ENCODE measurements at regions not wholly inside any gene's neighbourhood (a gene's known extent, or its start where the extent isn't known, plus 50 kb on each side); places are given as distances from the start of the nearest gene placed in this dataset.

GRCh38 chr12:58463051-58463450 lies 457.3 kb downstream of the LRIG3 start:
- WGBS (ENCODE audit: insufficient coverage) = 95% methylated on average over 2 of the region's 3 CpGs
- peaks cover 5% of the 10 kb centered on the region for H3K27me3 Mint-ChIP-seq

DNA sequence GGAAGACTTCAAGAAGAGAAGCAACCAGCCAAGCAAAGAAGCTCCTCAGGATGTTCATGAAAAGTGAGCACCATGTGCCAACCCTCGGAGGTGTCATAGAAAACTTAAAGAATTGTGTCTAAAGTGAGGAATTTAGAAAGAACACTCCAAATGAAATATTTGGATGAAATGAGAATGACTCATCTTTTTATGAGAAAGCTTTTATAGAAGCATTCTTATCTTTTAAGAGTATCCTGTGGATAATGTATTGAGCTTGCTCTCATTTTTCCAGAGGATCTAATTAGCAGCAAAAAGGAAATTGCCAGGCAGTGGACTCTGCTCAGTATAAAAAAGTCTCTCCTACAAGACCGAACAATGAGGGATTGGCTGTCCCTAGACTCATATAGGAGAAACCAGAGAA lies 454.9 kb downstream of the LRIG3 start:
- H3K27me3 Mint-ChIP-seq = no peaks in the 10 kb centered on the region
- Histone ChIP-seq H3K4me2 (replicated peaks; ENCODE audit: low read depth, low read length, poor library complexity, severe bottlenecking) (no peak overlapping the region), H3K27ac (ENCODE audit: low read length in 2 of 2) (no peak overlapping the region), H3K9me3 (ENCODE audit: control extremely low read depth in 1 of 3, control insufficient read depth in 2 of 3, insufficient read depth in 1 of 3, low read length in 2 of 3) (peaks cover 0 to 9% (median 0%) of the 10 kb centered on the region in 3 donors), H3K4me1 (ENCODE audit: control insufficient read depth in 2 of 2, insufficient read depth in 2 of 2, low read length in 2 of 2) (no peaks in the 10 kb centered on the region), H4K20me1 (ENCODE audit: control insufficient read depth, insufficient read depth, low read length, poor library complexity, severe bottlenecking) (no peaks in the 10 kb centered on the region), H2AFZ (ENCODE audit: insufficient read depth, low read depth, low read length, poor library complexity, severe bottlenecking) (no peak overlapping the region), H3K4me3 (ENCODE audit: control extremely low read depth in 1 of 5, extremely low read depth in 1 of 5, insufficient read depth in 1 of 5, low read depth in 2 of 5, low read length in 4 of 5) (no peak overlapping the region), H3K9ac (ENCODE audit: low read length) (no peak overlapping the region), H3K36me3 (replicated peaks in 1 of 2; ENCODE audit: control extremely low read depth in 1 of 2, control insufficient read depth in 1 of 2, extremely low read depth in 1 of 2, insufficient read depth in 2 of 2, low read length in 1 of 2) (no peaks in the 10 kb centered on the region), H3K79me2 (ENCODE audit: control insufficient read depth, insufficient read depth, low read length) (no peaks in the 10 kb centered on the region), H3K27me3 (replicated peaks in 1 of 4; ENCODE audit: control extremely low read depth in 1 of 4, control insufficient read depth in 3 of 4, insufficient read depth in 4 of 4, low read length in 3 of 4) (no peaks in the 10 kb centered on the region)
- no peaks in the 10 kb centered on the region for H3K4me1 Mint-ChIP-seq
- intact Hi-C loops (cut with micrococcal nuclease) = no loop called here
- ChIA-PET CTCF (no interaction called here), POLR2A (no interaction called here)
- no peak overlapping the region for H3K27ac Mint-ChIP-seq
- no peak overlapping the region for H3K4me3 Mint-ChIP-seq
- peaks cover 6% of the 10 kb centered on the region for H3K9me3 Mint-ChIP-seq (ENCODE audit: insufficient read depth)
- no CpG with 5 or more reads among the region's 2 CpGs for WGBS (ENCODE audit: insufficient coverage)
- TF ChIP-seq, protein P1, sequence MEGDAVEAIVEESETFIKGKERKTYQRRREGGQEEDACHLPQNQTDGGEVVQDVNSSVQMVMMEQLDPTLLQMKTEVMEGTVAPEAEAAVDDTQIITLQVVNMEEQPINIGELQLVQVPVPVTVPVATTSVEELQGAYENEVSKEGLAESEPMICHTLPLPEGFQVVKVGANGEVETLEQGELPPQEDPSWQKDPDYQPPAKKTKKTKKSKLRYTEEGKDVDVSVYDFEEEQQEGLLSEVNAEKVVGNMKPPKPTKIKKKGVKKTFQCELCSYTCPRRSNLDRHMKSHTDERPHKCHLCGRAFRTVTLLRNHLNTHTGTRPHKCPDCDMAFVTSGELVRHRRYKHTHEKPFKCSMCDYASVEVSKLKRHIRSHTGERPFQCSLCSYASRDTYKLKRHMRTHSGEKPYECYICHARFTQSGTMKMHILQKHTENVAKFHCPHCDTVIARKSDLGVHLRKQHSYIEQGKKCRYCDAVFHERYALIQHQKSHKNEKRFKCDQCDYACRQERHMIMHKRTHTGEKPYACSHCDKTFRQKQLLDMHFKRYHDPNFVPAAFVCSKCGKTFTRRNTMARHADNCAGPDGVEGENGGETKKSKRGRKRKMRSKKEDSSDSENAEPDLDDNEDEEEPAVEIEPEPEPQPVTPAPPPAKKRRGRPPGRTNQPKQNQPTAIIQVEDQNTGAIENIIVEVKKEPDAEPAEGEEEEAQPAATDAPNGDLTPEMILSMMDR (IDR thresholded peaks at IDR 0.05) = no peak
- ATAC-seq (ENCODE audit: low read depth) (no peak), DNase-seq (no peak)

More at GRCh38 chr12:58463051-58463450, 457.3 kb downstream of the LRIG3 start:
- no peak overlapping the region for H3K4me3 ChIP-seq (ENCODE audit: control extremely low read depth in 1 of 5, extremely low read depth in 1 of 5, insufficient read depth in 1 of 5, low read depth in 2 of 5, low read length in 4 of 5)
- H3K9me3 ChIP-seq (ENCODE audit: control extremely low read depth in 1 of 3, control insufficient read depth in 2 of 3, insufficient read depth in 1 of 3, low read length in 2 of 3) = peaks cover 0 to 9% (median 0%) of the 10 kb centered on the region in 3 donors
- H3K4me3 Mint-ChIP-seq = no peak overlapping the region
- peaks cover 4% of the 10 kb centered on the region for H3K9me3 Mint-ChIP-seq (ENCODE audit: insufficient read depth)
- TF ChIP-seq EZH2 (IDR thresholded peaks at IDR 0.05; ENCODE audit: borderline replicate concordance, insufficient read depth, low read depth, low read length, poor library complexity, severe bottlenecking) = no peak
- TF ChIP-seq, protein P1 (IDR thresholded peaks at IDR 0.05) = no peak
- ATAC-seq (ENCODE audit: low read depth) (no peak), DNase-seq (no peak)
- ChIA-PET POLR2A (no interaction called here), CTCF (no interaction called here)
- no peak overlapping the region for H3K27ac Mint-ChIP-seq
- H3K36me3 ChIP-seq (replicated peaks in 1 of 2; ENCODE audit: control extremely low read depth in 1 of 2, control insufficient read depth in 1 of 2, extremely low read depth in 1 of 2, insufficient read depth in 2 of 2, low read length in 1 of 2) = no peaks in the 10 kb centered on the region
- no peak overlapping the region for H2AFZ ChIP-seq (ENCODE audit: insufficient read depth, low read depth, low read length, poor library complexity, severe bottlenecking)
- H3K27me3 ChIP-seq (replicated peaks in 1 of 4; ENCODE audit: control extremely low read depth in 1 of 4, control insufficient read depth in 3 of 4, insufficient read depth in 4 of 4, low read length in 3 of 4) = no peaks in the 10 kb centered on the region
- H3K4me2 ChIP-seq (replicated peaks; ENCODE audit: low read depth, low read length, poor library complexity, severe bottlenecking) = no peak overlapping the region
- H3K4me1 ChIP-seq (ENCODE audit: control insufficient read depth in 2 of 2, insufficient read depth in 2 of 2, low read length in 2 of 2) = no peaks in the 10 kb centered on the region
- H3K79me2 ChIP-seq (ENCODE audit: control insufficient read depth, insufficient read depth, low read length) = no peaks in the 10 kb centered on the region
- H3K4me1 Mint-ChIP-seq = no peaks in the 10 kb centered on the region
- intact Hi-C loops (cut with micrococcal nuclease) = no loop called here
- H3K27ac ChIP-seq (ENCODE audit: low read length in 2 of 2) = no peak overlapping the region
- H3K9ac ChIP-seq (ENCODE audit: low read length) = no peak overlapping the region
- H4K20me1 ChIP-seq (ENCODE audit: control insufficient read depth, insufficient read depth, low read length, poor library complexity, severe bottlenecking) = no peaks in the 10 kb centered on the region

All from B cell (primary cell).